ENCODE measurements at regions not wholly inside any gene's neighbourhood (a gene's known extent, or its start where the extent isn't known, plus 50 kb on each side); places are given as distances from the start of the nearest gene placed in this dataset.

DNA sequence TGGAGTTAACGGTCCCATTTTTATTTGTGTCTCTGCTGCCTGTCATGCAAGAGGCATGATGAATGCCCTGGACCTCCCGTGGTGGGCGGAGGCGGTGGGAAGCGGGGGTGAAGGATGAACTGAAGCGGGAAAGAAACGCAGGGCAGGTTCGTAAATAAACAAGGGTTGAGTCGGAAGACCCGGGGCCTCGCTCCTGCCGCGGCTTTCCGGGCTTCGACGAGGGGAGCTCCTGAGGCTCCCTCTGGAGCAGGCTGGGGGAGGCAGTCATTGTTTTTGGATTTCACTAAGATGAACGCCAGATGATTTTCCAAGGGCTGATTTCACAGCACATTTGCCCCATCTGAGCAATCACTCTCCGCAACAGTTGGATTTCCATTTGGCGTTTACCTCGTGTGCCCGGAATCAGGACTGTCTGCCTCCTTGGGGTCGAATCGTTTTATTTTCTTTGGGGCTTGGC lies 130.2 kb downstream of the SLC38A6 start:
- 52 to 67% (median 60%) methylated on average over 23 of the region's 23 CpGs for WGBS, 5 donors
- DNase-seq: no peak
- H3K27me3 ChIP-seq (replicated peaks in 1 of 7): peaks cover 0 to 9% (median 0%) of the 10 kb centered on the region in 7 donors

DNA sequence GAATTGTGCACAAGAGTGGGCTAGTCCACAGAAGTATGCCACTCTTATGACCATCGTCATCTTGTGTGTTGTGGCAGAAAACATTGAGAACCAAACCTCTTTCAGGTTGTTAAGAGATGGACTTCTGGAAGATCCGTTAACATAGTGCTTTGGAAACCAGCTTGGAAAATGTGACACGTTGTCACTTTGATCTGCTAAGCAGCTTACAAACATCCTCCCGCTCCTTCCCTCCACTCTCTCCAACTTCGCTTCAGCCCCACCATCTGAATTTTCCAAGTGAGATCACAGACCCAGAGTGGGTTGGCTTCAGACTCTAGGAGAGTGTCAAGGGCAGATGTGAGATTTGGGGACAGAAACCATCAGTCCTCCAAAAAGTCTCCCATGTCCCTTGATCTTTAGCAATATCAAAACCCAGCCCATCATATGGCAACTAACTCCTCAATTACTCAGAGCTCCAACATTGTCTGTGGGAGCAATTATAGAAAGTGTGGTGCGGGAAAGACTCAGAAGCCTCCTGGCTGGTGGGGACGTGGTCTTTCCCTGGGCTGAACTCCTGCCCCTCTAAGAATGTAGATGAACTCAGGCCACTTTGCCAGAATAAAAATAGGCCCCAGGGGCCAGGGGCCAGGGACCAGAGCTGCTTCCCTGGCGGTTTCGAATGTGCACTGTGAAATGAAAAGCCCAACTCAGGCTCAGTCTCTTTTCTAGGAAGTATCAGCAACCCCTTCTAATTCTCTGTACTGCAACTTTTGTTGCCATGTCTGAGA lies 129.5 kb downstream of the SLC38A6 start:
- TF ChIP-seq, protein P1, sequence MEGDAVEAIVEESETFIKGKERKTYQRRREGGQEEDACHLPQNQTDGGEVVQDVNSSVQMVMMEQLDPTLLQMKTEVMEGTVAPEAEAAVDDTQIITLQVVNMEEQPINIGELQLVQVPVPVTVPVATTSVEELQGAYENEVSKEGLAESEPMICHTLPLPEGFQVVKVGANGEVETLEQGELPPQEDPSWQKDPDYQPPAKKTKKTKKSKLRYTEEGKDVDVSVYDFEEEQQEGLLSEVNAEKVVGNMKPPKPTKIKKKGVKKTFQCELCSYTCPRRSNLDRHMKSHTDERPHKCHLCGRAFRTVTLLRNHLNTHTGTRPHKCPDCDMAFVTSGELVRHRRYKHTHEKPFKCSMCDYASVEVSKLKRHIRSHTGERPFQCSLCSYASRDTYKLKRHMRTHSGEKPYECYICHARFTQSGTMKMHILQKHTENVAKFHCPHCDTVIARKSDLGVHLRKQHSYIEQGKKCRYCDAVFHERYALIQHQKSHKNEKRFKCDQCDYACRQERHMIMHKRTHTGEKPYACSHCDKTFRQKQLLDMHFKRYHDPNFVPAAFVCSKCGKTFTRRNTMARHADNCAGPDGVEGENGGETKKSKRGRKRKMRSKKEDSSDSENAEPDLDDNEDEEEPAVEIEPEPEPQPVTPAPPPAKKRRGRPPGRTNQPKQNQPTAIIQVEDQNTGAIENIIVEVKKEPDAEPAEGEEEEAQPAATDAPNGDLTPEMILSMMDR (IDR thresholded peaks at IDR 0.05 in 8 of 11, conservative IDR thresholded peaks at IDR 0.05 in 3 of 11): no peak
- TF ChIP-seq POLR2AphosphoS5 (IDR thresholded peaks at IDR 0.05) (no peak), POLR2A (IDR thresholded peaks at IDR 0.05) (no peak)
- H3K4me3 ChIP-seq: no peak overlapping the region
- H3K36me3 ChIP-seq: no peaks in the 10 kb centered on the region
- intact Hi-C loops (cut with DNase I; ENCODE audit: low total_unique reads): no loop called here
- H3K4me1 ChIP-seq: peaks cover 0 to 7% (median 0%) of the 10 kb centered on the region in 6 donors
- no peak for DNase-seq
- no peak overlapping the region for H3K27ac ChIP-seq
- peaks cover 0 to 27% (median 21%) of the 10 kb centered on the region in 8 donors for H3K9me3 ChIP-seq
- peaks cover 0 to 9% (median 0%) of the 10 kb centered on the region in 7 donors for H3K27me3 ChIP-seq (replicated peaks in 1 of 7)
- WGBS, 5 donors: 82 to 87% (median 85%) methylated on average over 9 of the region's 9 CpGs

More for the DNA sequence above, 130.2 kb downstream of the SLC38A6 start:
- no peak overlapping the region for H3K27ac ChIP-seq
- H3K4me3 ChIP-seq: no peak overlapping the region
- H3K36me3 ChIP-seq: no peaks in the 10 kb centered on the region
- H3K4me1 ChIP-seq: peaks cover 0 to 7% (median 0%) of the 10 kb centered on the region in 6 donors
- H3K9me3 ChIP-seq: peaks cover 0 to 34% (median 22%) of the 10 kb centered on the region in 8 donors
- no peak for TF ChIP-seq POLR2A (IDR thresholded peaks at IDR 0.05)
- TF ChIP-seq, protein P1 (IDR thresholded peaks at IDR 0.05 in 8 of 11, conservative IDR thresholded peaks at IDR 0.05 in 3 of 11): no peak
- no peak for TF ChIP-seq POLR2AphosphoS5 (IDR thresholded peaks at IDR 0.05)
- intact Hi-C loops (cut with DNase I; ENCODE audit: low total_unique reads): no loop called here

DNA sequence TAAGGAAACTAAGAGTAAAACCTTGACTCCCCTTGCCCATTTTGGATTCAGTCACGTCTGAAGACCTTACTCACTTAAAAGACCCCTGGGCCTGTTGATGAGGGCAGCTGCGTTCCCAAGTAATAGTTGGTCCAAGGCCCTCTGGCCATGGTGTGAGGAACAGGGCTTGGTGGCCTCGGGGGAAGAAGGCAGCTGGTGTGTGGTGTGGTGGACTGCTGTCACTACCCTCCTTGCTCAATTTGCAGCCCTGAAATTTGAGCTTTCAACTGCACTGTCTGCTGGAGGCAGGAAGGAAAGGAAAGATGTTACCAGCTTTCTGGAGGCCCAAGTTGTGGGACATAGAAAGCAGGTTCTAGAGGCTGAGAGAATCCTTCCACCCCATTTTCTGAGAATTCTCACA lies 128.2 kb downstream of the SLC38A6 start:
- Histone ChIP-seq H3K27me3 (replicated peaks in 1 of 7) (peaks cover 0 to 9% (median 0%) of the 10 kb centered on the region in 7 donors), H3K36me3 (no peaks in the 10 kb centered on the region), H3K9me3 (peaks cover 0 to 15% (median 9%) of the 10 kb centered on the region in 8 donors), H3K4me1 (peaks cover 0 to 8% (median 1%) of the 10 kb centered on the region in 6 donors), H3K4me3 (no peak overlapping the region), H3K27ac (no peak overlapping the region)
- 50 to 85% (median 68%) methylated on average over 2 to 3 of the region's 3 CpGs for WGBS, 5 donors
- intact Hi-C loops (cut with DNase I; ENCODE audit: low total_unique reads): no loop called here
- TF ChIP-seq, protein P1 (IDR thresholded peaks at IDR 0.05 in 8 of 11, conservative IDR thresholded peaks at IDR 0.05 in 3 of 11): no peak
- no peak for TF ChIP-seq POLR2A (IDR thresholded peaks at IDR 0.05)
- no peak for TF ChIP-seq POLR2AphosphoS5 (IDR thresholded peaks at IDR 0.05)
- no peak for DNase-seq

DNA sequence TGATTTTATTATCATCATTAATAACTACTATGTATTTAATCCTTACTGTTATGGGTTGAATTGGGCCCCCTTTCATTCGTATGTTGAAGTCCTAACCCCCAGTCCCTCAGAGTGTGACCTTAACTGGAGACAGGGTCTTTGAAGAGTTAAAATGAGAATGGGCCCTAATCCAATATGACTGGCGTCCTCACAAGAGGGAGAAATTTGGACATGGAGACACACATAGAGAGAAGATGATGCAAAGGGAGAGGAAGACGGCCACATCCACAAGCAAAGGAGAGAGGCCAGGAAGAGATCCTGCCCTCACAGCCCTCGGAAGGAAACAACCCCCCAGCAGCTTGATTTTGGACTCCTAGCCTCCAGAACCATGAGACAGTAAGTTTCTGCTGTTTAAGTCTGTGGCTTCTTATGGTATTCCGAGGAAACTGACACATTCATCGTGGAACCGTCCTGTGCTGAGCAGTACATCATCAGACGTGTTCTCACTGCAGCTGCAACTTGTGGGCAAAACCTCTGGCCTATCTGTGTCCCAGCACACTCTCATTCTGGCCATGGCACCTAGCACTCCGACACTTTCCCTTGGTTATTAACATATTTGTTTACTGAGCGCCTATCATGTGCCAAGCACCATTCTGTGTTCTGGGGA lies 127.6 kb downstream of the SLC38A6 start:
- intact Hi-C loops (cut with DNase I; ENCODE audit: low total_unique reads): no loop called here
- H3K27ac ChIP-seq: no peak overlapping the region
- peaks cover 0 to 9% (median 0%) of the 10 kb centered on the region in 7 donors for H3K27me3 ChIP-seq (replicated peaks in 1 of 7)
- DNase-seq: no peak
- WGBS, 5 donors: 78 to 92% (median 90%) methylated on average over 8 to 10 of the region's 10 CpGs
- H3K4me3 ChIP-seq: no peak overlapping the region
- H3K4me1 ChIP-seq: peaks cover 0 to 14% (median 7%) of the 10 kb centered on the region in 6 donors
- no peaks in the 10 kb centered on the region for H3K36me3 ChIP-seq
- TF ChIP-seq POLR2A (IDR thresholded peaks at IDR 0.05) (no peak), POLR2AphosphoS5 (IDR thresholded peaks at IDR 0.05) (no peak)
- TF ChIP-seq, protein P1 (IDR thresholded peaks at IDR 0.05 in 8 of 11, conservative IDR thresholded peaks at IDR 0.05 in 3 of 11): no peak
- H3K9me3 ChIP-seq: peaks cover 0 to 8% (median 2%) of the 10 kb centered on the region in 8 donors

Measured in spleen (tissue), 11 donors.